ENCODE measurements at regions not wholly inside any gene's neighbourhood (a gene's known extent, or its start where the extent isn't known, plus 50 kb on each side); places are given as distances from the start of the nearest gene placed in this dataset.

GRCh38 chr13:64938660-64939059 is 2291.5 kb downstream of the PCDH9 start:
- TF ChIP-seq GATA2 (IDR thresholded peaks at IDR 0.05; ENCODE audit: low read depth, low read length): no peak
- no peak for TF ChIP-seq GATA3 (IDR thresholded peaks at IDR 0.05; ENCODE audit: low read depth, low read length)
